ENCODE measurements at regions not wholly inside any gene's neighbourhood (a gene's known extent, or its start where the extent isn't known, plus 50 kb on each side); places are given as distances from the start of the nearest gene placed in this dataset.
"Not testable (repeated sequence)": the region's sequence is repeated elsewhere in the genome, so short reads cannot be mapped to it uniquely, and the experiment has no call there.

- peak; percentile 86 for DNase-seq (ENCODE audit: low spot score)
Observed at GRCh38 chr17:74130841-74131240, 72.6 kb upstream of the RPL38 start.

- peak; percentile 49 for DNase-seq (ENCODE audit: low spot score)
Observed at GRCh38 chr17:74132354-74132753, 71.1 kb upstream of the RPL38 start.

- DNase-seq (ENCODE audit: low spot score), result peak; percentile 55
Observed at GRCh38 chr17:74133740-74134139, 69.7 kb upstream of the RPL38 start.

GRCh38 chr17:74134234-74134633, 69.2 kb upstream of the RPL38 start:
- DNase-seq (ENCODE audit: low spot score), result peak; percentile 43

- no peak for DNase-seq (ENCODE audit: low spot score)
Observed at GRCh38 chr17:74134991-74135390, 68.5 kb upstream of the RPL38 start.

GRCh38 chr17:74135391-74136167, 67.9 kb upstream of the RPL38 start:
- DNase-seq (ENCODE audit: low spot score), result peak; percentile 81

GRCh38 chr17:74137416-74137815, 66.1 kb upstream of the RPL38 start:
- no peak for DNase-seq (ENCODE audit: low spot score)

GRCh38 chr17:74139120-74139519, 64.4 kb upstream of the RPL38 start:
- no peak for DNase-seq (ENCODE audit: low spot score)

- no peak for DNase-seq (ENCODE audit: low spot score)
Observed at GRCh38 chr17:74140282-74140681, 63.2 kb upstream of the RPL38 start.

GRCh38 chr17:74141612-74142011, 61.9 kb upstream of the RPL38 start:
- DNase-seq (ENCODE audit: low spot score), result no peak

GRCh38 chr17:74143318-74143717, 60.2 kb upstream of the RPL38 start:
- DNase-seq (ENCODE audit: low spot score), result not testable (repeated sequence)

- DNase-seq (ENCODE audit: low spot score), result peak; percentile 24
Observed at GRCh38 chr17:74145756-74146155, 57.7 kb upstream of the RPL38 start.

- DNase-seq (ENCODE audit: low spot score), result no peak
Observed at GRCh38 chr17:74146196-74146595, 57.3 kb upstream of the RPL38 start.

- peak; percentile 59 for DNase-seq (ENCODE audit: low spot score)
Observed at GRCh38 chr17:74147056-74147835, 56.2 kb upstream of the RPL38 start.

GRCh38 chr17:74147966-74148365, 55.5 kb upstream of the RPL38 start:
- peak; percentile 28 for DNase-seq (ENCODE audit: low spot score)

- peak; percentile 82 for DNase-seq (ENCODE audit: low spot score)
Observed at GRCh38 chr17:74148446-74148845, 55.0 kb upstream of the RPL38 start.

- no peak for DNase-seq (ENCODE audit: low spot score)
Observed at GRCh38 chr17:74148901-74149596, 54.4 kb upstream of the RPL38 start.

- peak; percentile 78 for DNase-seq (ENCODE audit: low spot score)
Observed at GRCh38 chr17:74149597-74150427, 53.7 kb upstream of the RPL38 start.

- peak; percentile 73 for DNase-seq (ENCODE audit: low spot score)
Observed at GRCh38 chr17:74150428-74151025, 53.0 kb upstream of the RPL38 start.

- peak; percentile 57 for DNase-seq (ENCODE audit: low spot score)
Observed at GRCh38 chr17:74151551-74152315, 51.7 kb upstream of the RPL38 start.
